ENCODE measurements at regions not wholly inside any gene's neighbourhood (a gene's known extent, or its start where the extent isn't known, plus 50 kb on each side); places are given as distances from the start of the nearest gene placed in this dataset.

GRCh38 chr16:66064801-66065530 lies 301.5 kb upstream of the CDH5 start:
- TF ChIP-seq CTCF (IDR thresholded peaks at IDR 0.05) (no peak), EP300 (IDR thresholded peaks at IDR 0.05) (no peak), POLR2A (IDR thresholded peaks at IDR 0.05) (no peak)
